Activated T-cell treated with anti-CD3 and anti-CD28 coated beads, Interleukin-2, amount 50 U/mL, for 1 hour (primary cell): ENCODE measurements at regions not wholly inside any gene's neighbourhood (a gene's known extent, or its start where the extent isn't known, plus 50 kb on each side); places are given as distances from the start of the nearest gene placed in this dataset.

Experiments
- DNase-seq: peaks from one replicate; pipeline ENCODE4 v3.0.0-alpha.2; 2020

DNA sequence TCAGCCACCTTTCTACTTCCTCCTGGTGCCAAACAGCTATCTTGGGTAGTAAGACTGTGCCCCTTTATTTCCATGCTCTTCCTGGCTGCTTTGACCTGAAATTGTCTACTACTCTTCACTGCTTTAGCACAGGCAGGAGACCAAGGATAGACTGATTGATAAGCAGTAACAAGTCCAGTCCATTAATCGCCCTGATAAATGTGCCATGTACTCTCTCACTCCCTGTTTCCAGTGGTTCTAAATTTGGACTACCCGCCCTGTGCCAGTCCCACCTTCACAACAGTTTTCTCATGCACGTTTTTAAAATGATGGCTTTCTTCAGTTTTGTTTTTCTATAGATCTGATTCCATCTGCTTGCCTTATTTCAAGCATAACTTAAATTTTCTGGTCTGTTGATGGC, 189.6 kb upstream of the RBMS1 start:
- DNase-seq = no peak

DNA sequence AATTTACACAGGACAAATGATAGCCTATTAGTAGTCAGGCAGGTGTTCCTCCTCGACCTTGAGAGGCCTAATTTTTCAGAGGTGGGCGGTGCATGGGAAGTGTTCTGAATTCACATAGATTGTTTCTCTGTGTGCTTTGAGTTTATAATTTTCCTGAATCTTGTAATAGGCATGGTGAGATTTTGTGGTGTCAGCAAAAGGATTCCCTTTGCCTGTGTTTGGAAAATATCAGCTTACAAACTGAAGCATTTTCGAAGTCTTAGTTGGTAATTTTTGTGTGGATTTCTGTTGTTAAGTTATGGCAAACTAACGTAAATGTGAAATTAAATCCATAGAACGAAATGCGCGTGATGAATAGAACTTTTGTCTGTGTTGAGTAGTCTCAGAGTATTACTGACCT, 194.0 kb upstream of the RBMS1 start:
- no peak for DNase-seq

DNA sequence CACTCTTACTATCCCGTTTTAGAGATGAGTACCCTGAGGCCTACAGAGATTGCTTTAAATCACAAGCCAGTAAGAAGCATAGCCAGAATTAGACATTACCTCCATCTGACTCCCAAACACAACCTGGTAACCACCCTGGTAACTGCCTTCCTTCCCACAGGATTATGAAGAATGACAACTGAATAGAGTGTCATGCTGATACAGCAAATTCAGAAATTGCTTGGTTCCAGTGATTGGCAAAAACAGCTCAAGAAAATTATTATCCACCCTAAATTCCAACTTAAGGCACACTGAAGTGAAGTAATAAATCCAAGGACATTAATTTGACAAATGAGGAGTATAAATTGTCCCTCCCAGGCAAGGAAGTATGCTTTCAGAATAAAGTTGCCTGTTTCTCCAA, 195.8 kb upstream of the RBMS1 start:
- no peak for DNase-seq

DNA sequence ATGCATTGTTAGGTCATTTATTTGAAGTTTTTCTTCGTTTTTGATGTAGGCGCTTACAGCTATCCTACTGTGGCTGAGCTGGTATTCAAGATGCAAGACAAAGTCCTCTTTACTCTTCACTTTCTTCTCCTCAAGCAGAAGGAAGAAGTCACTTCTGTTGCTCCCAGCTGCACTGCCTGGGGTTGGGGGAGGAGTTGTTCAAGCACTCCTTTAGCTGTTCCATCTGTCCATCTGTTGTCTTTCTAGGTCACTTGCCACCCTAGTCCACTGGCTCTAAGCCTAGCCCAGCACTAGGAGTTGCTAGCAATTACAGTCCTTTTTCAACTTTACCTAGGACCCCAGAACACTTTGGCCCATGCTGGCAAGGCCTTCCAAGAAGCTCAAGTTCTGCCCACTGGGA, 200.6 kb upstream of the RBMS1 start:
- no peak for DNase-seq

DNA sequence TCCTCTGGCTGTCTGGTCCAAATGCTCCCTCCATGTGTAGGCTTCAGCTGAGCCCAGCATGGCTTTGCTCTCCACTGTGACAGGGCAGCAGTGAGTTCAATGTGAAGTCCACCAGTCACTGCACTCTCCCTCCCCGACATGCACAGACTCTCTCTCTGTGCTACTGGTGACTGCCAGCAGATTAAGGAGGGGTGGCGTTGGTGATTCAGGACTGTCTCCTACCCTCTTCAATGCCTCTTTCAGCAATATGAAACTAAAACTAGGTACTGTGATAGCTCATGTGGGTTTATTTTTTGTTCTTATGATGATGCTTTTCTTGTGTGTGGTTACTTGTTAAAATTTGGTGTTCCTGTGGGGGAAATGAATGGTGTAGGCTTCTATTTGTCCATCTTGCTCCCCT, 201.0 kb upstream of the RBMS1 start:
- DNase-seq = no peak

DNA sequence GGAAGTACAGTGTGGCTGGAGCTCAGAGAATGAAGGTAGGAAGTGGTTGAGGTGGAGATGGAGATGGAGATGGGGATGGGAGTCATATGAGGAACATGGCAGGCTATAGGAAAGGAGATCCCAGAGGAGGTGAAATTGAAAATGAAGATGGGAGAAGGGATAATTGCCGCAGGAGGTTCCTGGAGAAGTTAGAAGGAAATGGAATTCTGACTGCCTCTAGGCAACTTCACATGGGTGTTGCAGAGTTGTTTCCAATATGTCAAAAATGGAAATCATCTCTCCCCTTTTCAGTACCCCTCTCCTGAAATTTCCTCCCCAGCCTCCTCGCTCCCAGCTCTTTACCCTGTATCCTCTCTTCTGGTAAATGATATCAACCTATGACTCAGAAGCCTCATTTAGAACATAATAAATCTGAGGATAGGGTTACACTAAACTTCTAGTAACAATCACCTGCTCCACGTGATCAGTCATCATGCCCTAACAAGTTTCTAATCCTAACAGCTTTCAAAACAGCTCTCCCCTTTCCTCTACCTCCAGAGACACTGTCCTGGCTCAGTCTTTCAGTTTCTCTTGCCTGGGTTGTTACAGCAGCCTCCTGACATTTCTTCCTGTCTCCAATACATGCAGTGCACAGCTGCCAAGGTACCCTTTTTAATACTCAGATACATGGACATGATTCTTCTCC, 201.9 kb upstream of the RBMS1 start:
- no peak for DNase-seq

DNA sequence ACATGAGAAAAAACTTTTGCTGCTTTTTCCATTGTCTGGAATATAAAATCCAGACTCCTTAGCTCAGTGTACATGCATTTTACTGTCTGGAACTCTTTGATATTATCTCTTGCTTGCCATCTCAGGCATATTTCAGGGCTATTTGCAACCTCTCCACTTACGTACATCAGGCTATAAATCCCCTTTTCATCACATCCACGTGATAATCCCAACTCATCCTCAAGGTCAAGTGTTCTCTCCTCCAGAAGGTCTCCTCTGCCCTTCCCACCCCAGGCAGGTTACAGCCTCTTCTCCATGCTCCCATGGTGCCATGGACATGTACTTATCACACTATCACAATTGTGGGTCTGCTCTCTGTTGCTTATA, 202.5 kb upstream of the RBMS1 start:
- no peak for DNase-seq

DNA sequence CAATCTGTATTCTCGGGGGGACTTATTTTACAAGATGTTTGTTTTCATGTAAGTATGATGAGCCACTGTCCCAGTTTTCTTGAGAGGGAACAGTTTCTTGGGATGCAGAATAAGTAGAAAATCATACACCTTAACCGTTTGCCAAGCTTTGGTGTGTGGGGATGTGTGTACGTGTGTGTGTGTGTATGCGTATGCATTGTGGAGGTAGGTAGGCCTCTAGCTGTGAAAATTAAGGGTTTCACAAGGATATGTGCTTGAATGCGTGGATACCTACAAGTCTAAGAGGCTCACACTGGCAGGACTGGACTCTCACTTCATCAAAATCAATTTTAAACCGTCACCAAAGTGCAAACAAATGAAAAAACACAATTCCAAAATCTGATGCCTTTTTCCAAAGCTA, 204.2 kb upstream of the RBMS1 start:
- no peak for DNase-seq

DNA sequence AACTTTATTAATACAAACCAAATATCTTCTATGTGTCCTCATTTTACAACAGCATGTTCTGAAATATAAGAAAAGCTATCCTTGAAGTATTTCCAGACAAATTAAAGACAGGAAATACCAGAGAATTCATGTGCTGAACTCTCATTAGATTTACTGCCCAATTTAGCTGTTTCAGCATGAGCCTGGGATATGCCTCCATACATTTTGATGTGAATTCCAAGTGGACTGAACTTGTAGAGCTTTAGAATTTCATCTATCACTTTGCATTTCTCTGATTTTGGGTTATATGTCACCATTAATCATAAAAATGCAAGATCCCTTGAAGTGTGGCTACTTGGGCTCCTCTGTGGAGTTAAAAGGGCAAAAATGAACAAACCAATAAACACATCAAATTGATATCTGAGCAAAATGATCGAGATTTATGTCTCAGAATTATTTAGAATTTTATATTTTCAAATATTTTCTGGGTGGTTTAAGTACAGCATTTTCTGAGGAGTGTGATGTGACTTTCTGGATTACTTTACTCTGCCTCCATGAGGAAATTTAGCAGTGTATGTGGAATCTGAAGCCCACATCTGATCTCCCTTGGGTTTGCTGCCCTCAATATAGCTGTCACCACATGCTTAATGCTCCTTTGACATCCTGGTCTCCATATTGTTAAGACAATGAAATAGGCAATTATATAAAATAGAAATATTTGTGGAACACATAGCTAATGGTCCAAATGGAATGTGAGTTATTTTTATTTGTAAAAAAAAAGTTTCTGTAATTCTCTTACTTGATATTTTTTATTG, 206.6 kb upstream of the RBMS1 start:
- no peak for DNase-seq

DNA sequence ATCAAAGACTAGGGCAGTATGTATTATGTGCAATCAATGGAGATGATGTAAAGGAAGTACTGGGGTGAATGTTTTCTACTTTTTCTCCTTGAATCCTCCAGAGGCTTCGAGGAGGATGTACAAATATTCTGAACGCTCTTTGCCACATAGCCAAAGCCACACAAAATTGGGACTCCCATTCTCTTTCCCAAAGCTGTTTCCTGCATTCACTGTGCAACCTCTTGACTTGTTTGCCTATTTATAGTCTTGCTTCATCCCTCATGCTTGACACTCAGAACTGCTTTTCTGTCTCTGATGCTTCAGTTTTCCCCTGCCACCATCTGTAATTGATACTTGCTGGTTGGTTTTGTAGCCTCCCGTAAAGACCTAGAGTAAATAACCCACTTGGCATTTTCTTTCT, 208.2 kb upstream of the RBMS1 start:
- DNase-seq = no peak

DNA sequence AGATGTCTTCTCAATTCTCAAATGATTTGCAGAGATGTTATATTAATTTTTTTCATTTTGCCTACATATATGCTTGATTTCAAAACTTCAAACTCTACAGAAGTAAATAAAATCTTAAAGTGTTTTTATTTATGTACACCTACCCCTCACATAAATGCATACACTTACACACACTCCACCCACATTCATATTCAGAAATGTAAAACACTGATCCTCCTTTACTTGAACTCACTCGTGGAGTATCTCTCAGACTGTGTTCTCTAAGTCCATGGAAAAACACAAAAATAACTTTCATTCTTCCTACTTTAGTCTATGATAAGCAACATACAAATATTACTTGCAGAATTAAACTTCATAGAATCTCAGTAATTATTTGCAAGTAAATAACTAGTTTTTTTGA, 209.1 kb upstream of the RBMS1 start:
- no peak for DNase-seq

DNA sequence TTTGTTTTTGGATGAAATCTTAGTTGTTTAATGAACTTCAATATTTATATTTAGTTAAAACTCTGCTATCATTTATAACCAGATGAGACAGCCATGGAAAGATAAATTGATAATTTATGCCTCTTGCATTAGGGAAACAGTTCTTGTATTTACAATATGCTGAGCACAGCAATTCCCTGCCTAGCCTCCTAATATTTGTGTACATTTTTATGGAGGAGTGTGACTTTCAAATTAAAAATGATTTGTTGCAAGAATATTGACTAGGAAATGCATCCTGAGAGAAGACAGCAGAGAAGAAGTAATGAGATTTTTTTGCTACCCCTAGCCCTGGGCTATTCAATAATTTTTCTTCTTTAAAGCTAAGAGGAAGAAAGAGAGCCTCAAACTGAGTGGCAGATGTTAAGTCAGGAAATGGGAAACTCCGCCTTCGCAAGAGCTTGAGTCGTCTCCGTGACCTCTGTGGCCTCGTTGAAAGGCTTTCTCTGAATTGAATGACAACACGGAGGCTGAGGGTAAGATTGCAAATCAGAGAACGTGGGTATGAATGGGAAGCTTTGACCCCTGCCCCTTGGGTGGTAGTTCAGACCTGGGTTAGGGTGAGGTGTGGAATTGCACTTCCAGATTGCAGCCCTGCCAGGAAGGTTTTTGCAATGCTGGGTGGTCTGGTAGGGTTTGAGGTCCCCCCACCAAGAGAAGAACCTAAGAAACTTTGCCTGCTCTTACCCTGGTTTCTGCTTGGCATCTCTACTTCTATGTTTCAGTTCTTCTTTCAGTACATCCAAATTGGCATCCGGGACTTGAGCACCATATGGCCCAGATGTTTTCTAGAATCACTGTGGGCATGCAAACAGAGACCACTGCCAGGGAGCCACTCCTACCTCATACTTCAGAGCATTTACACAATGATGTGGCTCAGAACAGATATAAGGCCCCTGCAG, 210.3 kb upstream of the RBMS1 start:
- no peak for DNase-seq

DNA sequence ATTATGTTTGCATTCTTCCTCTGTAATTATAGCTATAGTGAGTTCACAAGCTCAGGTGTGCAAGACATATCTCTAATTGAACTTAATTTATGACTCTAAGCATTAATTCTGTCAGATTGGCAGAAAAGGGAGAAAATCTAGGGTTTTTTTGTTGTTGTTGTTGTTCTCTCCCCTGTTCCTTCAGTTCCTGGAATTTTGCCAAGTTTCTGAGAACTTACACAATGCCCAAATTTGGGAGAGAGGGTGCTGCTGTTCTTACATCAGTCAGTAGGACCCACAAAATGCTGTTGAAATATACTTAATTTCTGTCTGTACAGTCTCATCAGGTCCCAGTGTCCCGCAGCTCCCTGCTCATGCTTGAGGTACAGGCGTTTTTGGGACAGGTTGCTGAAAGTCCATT, 221.8 kb upstream of the RBMS1 start:
- DNase-seq = no peak

DNA sequence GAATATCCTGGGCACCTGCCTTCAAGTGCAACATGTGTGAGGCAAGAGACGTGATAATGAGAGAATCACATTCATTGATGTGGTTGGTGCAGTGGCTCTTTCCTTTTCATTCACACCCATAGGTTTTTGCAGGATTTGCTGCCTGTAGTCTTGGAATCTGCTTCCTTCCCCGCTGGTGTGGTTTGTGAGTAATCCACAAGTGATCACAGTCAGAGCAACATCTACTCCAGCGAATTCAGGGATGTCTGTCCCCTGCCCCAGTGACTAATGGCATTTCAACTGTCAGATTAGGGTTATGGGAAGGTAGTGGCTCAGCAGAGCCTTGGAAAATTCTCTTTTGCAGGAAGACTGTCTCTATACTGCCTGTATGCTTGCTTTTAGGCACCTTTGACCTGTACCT, 225.5 kb upstream of the RBMS1 start:
- DNase-seq = no peak

DNA sequence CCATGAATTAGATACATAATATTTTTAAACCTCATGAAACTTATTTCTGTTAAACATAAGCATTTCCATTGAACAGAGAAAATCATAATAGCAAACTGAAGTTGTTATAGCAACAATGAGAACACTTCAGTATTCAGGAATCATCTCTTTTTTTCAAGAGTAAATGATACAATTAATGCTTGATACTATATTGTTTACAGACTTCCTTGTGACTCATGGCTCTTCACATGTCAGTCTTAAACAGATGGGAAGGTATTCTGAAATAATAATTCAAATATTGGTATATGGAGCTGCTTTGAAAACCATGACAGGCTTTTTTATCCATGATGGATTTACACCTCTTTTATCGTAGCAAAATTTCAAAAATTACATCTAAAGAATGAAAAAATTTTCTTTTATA, 226.5 kb upstream of the RBMS1 start:
- DNase-seq = no peak

DNA sequence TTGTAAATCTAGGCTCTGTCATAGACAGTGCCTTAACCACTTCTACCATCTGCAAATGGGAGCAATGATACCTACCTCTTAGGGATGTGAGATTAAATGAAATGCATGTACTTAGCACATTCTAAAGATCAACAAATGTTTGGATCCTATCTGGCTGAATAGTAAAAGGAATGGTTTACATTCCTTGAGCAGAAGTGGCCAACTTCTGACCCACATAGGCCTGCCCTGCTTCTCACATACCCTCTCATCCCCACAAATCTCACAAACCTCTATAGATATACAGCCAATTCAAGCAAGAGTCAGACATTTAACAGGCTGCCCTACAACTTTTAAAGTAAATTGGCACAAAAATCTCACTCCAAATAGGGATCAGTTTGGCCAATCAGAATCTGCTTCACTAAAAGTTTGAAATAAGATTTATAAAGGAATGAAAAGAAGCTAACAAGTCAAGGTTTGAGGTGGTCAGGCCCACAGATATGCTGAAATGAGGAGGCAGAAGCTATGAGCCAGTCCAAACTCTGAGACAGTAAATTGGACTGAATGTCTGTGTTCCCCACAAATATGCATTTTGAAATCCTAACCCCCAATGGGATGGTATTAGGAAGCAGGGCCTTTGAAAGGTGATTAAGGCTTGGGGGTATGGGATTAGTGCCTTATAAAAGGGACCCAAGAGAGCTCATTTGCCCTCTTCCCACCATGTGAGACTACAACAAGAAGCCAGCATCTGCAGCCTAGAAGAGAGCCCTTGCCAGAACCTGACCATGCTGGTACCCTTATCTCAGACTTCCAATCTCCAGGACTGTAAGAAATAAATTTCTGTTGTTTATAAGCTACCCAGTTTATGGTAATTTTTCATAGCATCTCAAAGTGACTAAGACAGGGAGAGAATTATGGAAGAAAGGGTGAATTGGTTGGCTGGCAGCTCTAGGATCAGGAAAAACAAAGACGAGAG, 227.8 kb upstream of the RBMS1 start:
- DNase-seq = no peak

DNA sequence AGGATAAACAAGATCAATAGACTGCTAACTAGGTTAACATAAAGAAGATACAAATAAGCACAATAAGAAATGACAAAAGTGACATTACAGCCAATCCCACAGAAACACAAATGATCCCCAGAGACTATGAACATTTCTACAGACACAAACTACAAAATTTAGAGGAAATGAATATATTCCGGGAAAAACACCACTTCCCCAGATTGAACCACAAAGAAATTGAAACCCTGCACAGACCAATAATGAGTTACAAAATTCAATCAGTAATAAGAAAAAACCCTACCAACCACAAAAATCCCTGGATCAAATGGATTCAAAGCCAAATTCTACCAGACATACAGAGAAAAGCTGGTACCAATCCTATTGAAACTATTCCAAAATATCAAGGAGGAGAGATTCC, 232.4 kb upstream of the RBMS1 start:
- no peak for DNase-seq

DNA sequence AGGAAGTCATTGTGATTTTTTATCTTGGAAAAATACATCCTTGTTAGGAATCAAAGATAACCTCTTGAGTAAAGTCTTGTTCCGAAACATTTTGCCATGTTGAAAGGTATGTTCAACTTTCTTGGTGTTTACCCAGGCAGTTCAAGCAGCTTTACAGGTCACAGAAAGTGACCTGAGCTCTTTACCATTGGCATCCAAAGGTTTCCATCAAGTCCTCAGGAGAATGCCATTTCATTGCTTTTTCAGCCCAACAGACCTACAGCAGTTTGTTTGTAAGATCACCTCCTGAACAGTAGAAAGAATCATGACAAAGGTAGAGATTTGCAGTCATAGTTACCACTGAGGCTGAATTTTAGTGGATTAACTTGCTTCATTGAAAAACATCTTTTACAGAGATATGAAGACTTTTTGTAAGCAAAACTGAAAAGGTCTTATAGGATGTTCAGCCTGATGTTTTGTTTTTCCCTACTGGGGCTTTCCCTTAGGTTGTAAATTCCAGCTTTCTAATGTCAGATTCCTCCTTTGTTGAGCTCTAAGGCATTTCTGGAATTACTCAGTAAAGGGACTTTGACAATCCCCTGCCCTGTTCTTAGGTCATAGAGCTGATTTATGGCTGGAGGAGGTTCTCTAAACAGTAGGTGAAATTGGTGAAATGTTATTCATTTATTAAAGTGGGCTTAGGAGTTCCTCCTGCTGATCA, 236.8 kb upstream of the RBMS1 start:
- no peak for DNase-seq

DNA sequence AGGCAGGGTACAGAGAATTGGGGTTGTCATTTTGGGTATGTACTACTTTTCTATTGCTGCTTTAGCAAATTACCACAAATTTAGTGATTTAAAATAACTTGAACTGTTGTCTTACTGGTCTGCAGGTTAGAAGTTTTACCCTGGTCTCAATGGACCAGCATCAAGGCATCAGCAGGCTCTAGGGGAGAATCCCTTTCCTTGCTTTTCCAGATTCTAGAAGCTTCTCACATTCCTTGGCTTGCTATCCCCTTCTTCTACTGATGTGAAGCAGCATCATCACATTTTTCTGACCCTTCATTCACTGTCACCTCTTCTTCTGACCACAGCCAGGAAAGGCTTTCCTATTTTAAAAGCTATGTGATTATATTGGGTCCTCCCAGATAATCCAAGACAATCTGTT, 237.8 kb upstream of the RBMS1 start:
- DNase-seq = no peak

DNA sequence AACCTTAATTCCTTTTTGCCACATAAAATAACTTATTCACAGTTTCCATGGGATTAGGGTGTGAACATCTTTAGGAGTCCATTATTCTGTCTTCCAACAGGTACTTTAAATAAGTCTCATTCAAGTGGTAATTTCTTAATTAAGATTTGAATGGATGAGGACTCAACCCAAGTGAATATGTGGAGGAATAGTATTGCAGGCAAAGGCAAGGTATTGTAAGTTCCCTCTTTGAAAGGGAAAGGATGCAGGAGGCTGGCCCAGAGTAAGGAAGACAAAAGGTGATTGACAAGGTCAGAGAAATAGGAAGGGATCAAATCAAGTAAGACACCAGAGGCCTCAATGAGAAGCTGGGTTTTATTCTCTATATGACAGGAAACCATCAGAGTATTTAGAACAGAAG, 238.2 kb upstream of the RBMS1 start:
- no peak for DNase-seq

DNA sequence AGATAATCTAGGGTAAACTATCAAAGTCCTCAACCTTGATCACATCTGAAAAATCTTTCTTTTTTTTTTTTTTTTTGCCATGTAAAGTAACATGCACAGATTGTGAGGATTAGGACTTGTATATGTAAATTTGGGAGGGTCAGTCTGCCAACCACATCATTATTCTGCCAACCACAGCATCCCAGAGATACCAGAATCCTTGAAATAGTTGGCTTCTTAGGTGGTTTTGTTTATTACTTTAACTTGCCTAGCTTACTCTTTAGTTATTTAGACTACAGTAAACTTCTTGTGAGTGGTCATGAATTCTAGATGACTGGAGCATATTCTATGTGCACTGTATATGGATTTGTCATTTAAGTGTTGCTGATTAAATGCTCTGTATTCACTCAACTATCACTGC, 242.1 kb upstream of the RBMS1 start:
- no peak for DNase-seq
